ENCODE measurements at regions not wholly inside any gene's neighbourhood (a gene's known extent, or its start where the extent isn't known, plus 50 kb on each side); places are given as distances from the start of the nearest gene placed in this dataset.

DNA sequence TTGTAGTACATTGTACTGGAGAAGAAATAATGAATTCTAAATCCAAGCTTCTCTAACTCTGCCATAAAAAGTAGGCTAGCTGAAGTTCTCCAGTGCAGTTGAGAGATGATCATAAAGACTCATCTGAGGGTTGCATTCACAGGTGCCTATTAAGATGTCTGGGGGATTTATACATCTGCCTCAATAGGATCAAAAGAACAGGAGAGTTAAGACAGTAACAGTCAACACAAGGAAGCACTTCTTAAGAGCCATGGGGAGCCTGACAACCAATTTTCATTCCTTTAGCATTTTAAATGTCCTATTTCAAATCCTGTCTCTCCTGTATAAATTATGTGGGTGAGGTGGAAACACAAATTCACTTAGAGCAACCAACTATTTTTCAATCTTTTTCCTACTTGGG is 432.4 kb upstream of the NWD2 start:
- TF ChIP-seq, protein P1, sequence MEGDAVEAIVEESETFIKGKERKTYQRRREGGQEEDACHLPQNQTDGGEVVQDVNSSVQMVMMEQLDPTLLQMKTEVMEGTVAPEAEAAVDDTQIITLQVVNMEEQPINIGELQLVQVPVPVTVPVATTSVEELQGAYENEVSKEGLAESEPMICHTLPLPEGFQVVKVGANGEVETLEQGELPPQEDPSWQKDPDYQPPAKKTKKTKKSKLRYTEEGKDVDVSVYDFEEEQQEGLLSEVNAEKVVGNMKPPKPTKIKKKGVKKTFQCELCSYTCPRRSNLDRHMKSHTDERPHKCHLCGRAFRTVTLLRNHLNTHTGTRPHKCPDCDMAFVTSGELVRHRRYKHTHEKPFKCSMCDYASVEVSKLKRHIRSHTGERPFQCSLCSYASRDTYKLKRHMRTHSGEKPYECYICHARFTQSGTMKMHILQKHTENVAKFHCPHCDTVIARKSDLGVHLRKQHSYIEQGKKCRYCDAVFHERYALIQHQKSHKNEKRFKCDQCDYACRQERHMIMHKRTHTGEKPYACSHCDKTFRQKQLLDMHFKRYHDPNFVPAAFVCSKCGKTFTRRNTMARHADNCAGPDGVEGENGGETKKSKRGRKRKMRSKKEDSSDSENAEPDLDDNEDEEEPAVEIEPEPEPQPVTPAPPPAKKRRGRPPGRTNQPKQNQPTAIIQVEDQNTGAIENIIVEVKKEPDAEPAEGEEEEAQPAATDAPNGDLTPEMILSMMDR (conservative IDR thresholded peaks at IDR 0.05; ENCODE audit: low read depth), result no peak
- CTCF ChIA-PET, result interaction anchor here (0.6 kb wide), 1 partner anchor 70 kb away, joined by 3 read pairs; no protein-coding TSS in a partner anchor
- no peak for DNase-seq (ENCODE audit: low spot score)
- no peak overlapping the region for H3K27ac ChIP-seq
- POLR2A ChIA-PET (ENCODE audit: low non-redundant PET), result no interaction called here

DNA sequence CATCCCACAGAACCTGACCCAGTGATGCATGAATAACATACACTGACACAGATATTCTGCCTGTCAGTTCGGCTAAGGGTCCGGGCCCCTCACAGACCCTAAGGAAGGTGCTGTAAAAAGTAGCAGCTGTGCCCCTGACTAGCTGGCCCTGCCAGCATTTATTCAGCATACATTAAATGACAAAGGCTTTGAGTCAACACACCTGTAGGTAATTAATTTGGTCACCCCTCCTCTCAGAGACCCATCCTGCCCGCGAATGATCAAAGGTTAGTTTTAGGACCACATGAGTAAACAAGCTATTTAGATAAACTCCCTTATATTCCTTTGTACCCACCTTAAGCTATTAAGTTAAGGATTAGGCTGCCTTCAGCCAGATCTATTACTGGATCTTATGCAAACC is 429.0 kb upstream of the NWD2 start:
- ChIA-PET POLR2A (ENCODE audit: low non-redundant PET) (no interaction called here), CTCF (no interaction called here)
- TF ChIP-seq, protein P1 (conservative IDR thresholded peaks at IDR 0.05; ENCODE audit: low read depth), result no peak
- no peak overlapping the region for H3K27ac ChIP-seq
- no peak for DNase-seq (ENCODE audit: low spot score)

DNA sequence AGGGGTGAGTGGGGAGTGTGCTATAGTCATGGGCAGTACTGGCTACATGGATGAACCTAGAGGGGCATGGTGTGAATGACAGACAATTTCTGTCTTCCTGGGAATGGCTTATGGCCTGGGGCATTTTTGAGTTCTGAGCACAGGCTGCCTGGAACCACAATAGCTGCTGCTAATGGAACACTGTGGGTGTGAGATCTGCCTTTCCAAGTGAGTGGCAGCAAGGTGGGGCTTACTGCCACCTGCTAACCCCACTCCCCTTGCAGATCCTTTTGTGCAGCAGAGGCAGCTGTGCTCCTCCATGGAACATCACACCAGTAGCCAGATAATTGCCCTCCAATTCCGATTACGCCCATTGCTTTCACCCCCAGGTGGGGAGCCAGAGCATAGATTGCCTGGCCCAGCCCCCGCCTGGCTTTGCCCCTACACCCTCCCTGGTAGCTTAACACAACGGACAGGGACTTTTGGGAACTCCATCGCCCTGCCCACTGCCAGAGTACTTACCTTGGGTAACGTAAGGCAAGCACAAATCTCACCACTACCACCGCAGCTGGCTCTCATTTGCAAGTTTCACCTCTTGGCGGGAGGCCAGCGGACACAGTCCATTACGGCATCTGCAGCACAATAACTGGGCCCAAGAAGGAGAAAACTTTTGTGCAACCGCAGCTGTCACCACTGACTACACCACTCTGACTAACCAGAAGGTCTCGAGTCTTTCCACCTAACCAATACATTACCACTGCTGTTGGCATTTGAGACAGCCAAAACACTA is 421.2 kb upstream of the NWD2 start:
- POLR2A ChIA-PET (ENCODE audit: low non-redundant PET), result no interaction called here
- CTCF ChIA-PET, result no interaction called here
- TF ChIP-seq, protein P1 (conservative IDR thresholded peaks at IDR 0.05; ENCODE audit: low read depth), result no peak
- no peak for DNase-seq (ENCODE audit: low spot score)
- H3K27ac ChIP-seq, result no peak overlapping the region

DNA sequence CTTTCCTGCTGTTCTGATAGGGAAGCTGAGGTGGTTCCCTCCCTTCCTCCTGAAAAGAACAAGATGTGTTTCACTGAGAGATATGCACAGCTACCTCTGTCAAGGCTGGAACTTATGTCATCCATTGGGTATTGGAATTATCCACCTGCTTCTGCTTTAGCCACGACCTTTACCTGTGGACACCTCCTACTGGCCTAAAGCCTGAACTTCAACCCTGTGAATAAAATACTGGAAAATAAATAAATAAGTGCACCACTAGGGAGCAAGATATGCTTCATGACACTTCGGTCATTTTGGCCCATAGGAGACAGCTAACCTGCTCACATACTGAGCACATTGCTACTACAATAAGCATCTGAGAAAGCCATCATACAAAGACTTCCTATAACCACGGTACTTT is 419.9 kb upstream of the NWD2 start:
- no peak overlapping the region for H3K27ac ChIP-seq
- TF ChIP-seq, protein P1 (conservative IDR thresholded peaks at IDR 0.05; ENCODE audit: low read depth), result no peak
- CTCF ChIA-PET, result no interaction called here
- POLR2A ChIA-PET (ENCODE audit: low non-redundant PET), result no interaction called here
- DNase-seq (ENCODE audit: low spot score), result no peak

DNA sequence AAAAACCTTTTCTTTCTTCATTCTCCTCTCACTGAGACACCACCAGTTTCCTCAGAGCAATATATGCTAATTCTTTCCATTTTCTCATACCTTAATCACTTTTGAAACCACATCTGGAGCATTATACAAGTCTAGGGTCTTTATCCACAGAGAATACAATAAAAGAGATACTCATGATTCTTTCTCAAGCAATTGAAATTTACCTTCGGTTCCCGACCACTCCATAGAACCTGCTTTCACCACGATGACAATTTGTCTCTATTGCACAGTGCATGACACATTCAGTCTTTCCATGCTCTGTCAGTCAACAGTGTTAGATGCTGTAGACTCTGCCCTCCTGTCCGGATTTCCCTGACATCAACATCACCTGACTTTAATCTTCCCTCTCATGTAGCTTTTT is 409.3 kb upstream of the NWD2 start:
- no peak for DNase-seq (ENCODE audit: low spot score)
- TF ChIP-seq, protein P1 (conservative IDR thresholded peaks at IDR 0.05; ENCODE audit: low read depth), result no peak
- POLR2A ChIA-PET (ENCODE audit: low non-redundant PET), result no interaction called here
- CTCF ChIA-PET, result no interaction called here
- no peak overlapping the region for H3K27ac ChIP-seq

DNA sequence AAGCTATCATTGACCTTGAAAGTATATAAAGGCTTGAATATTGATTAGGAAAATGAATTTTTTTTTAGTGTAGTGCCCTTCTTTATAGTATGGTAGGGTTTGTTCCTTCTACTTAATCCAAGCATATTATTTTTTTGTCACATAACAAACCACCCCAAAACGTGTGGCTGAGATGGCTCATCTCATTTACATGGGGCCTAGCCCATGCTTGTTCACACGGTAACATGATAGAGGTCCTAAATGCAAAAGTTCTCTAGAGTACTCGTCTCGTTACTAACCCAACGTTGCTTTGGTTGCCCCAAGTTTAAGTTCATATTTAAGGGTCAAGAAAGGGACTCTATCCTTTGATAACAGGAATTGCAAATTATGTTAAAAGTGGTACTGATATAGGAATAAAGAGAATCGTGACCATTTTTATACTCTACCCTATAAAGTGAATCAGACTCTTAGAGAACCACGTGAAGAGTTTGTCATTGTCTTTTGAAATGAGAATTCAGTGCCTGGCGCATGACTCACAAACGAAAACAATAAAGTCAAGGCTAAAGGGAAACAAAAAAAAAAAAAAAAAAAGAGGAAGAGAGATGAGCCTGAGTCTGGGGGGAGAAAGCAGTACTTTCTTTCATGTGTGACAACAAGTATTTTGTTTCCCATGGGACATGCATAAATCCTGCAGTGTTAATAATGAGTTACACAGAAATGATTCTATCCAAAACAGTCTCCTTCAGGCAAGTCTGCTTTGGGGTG is 402.8 kb upstream of the NWD2 start:
- ChIA-PET CTCF (no interaction called here), POLR2A (ENCODE audit: low non-redundant PET) (no interaction called here)
- DNase-seq (ENCODE audit: low spot score), result no peak
- TF ChIP-seq, protein P1 (conservative IDR thresholded peaks at IDR 0.05; ENCODE audit: low read depth), result no peak
- H3K27ac ChIP-seq, result no peak overlapping the region
